ENCODE measurements at regions not wholly inside any gene's neighbourhood (a gene's known extent, or its start where the extent isn't known, plus 50 kb on each side); places are given as distances from the start of the nearest gene placed in this dataset.

DNA sequence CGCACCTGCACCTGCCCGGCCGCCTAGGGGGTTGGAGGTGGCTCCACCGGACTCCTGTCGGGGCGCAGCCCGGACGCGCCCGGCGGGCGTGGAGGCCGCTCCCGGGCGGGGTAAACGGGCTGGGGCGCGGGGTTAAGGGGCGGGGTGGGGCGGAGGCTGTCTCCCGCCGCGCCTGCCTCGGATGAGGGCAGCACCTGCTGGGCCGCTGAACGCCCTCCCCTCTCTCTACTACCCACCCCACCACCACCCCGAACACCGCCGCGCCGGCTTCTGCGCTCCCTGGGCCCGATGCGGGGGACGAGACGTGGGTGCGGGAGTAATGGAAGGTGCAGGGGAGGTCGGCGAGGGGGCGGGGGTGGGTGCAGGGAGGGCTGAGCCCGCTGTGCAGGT, 224.8 kb upstream of the ID2 start:
- H3K4me3 ChIP-seq (ENCODE audit: low read depth, low read length) = no peak overlapping the region
- DNase-seq (ENCODE audit: low read depth) = no peak

DNA sequence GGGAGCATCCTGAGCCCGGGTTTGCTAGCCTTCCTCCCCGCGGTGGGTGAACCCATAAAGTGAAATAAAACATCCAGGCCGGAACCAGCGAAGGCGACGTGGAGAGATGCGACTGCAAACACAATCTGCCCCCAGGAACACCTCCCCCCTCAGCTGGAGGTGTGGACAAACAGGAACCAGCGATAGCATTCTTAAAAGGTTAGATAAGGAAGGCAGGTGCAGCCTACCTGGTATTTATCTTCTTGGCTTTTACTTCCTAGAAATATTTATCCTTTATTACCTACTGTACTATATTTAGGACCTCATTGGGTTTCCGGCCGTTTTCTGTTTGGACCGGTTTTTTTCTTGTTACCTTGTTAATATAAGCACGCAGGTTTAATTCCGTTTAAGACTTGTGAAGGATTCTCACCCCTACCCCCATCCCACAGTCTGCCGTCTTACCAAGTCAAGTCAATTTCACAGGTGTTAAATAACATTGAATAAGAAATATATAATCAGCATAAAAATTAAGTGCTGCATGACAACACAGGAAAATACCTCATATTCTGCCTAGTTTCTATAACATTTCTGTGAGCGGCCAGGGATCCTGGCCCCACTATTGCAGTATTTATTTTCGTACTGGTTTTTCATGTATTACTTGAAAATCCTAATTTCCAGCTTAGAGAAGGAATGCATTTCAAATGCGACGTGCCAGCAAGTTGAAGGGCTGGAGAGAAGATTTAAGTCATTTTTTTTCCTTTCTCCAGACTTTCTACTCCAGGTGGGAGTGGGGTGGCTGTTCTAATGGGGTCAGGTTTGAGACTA, 224.0 kb upstream of the ID2 start:
- no peak for DNase-seq (ENCODE audit: low read depth)
- no peak overlapping the region for H3K4me3 ChIP-seq (ENCODE audit: low read depth, low read length)

DNA sequence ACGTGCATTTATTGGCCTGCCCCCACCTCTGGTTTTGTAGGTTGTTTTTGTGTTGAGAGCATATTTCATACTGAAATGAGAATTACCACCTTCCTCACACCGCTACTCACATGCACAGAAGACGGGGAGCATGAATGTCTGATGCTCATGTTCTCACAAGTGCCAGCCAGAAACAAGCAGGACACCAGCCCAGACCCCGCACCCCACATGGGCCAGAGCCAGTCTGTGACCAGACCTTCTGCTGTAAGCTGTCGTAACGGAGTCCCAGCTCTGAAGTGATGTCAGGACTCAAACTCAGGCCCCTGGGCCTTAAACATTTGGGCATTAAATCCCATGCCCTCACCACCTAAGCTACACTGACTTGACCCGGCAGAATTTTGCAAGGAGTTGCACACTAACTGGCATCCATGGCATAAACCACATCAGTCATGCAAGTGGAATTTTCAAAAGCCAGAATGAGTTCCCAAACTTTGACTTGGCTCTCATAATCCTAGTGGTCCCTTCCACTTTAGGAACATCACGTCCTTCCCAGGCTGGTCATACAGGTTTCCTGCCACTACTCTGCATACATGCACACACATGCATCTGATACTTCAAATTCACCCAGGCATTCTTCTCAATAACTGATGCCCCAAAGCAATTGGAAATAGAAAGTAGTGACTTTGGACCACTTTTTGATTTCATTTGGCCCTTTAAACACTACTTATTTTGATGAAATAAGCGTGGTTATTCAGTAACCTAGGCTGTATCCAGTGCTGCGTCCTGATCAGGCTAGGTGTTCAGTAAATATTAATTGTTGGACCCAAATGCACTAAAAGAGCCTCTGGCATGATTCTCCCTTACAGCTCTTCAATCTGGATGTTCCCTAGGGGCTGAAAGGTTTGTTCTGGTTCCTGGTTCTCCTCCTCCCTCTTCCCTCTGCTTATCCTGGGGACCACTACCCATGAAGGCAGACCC, 223.1 kb upstream of the ID2 start:
- no peak for DNase-seq (ENCODE audit: low read depth)
- H3K4me3 ChIP-seq (ENCODE audit: low read depth, low read length) = no peak overlapping the region

DNA sequence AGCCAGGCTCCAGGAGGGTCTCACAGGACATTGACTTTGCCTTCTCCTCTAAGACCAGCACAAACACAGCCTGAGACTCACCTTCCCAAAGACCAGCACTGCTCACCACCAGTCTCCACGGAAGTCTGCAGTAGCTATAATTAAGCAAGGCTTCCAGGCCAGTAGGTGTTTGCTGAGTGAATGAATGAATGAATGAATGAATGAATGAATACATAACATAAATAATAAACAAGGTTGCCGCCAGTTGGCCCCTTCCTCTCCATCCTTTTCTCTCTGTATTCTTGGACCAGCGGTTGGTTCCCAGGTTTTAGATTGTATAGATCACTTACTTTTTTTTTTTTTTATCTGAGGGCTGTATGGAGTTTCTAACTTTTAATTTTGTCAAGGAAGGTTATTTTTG, 222.4 kb upstream of the ID2 start:
- H3K4me3 ChIP-seq (ENCODE audit: low read depth, low read length) = no peak overlapping the region
- no peak for DNase-seq (ENCODE audit: low read depth)

DNA sequence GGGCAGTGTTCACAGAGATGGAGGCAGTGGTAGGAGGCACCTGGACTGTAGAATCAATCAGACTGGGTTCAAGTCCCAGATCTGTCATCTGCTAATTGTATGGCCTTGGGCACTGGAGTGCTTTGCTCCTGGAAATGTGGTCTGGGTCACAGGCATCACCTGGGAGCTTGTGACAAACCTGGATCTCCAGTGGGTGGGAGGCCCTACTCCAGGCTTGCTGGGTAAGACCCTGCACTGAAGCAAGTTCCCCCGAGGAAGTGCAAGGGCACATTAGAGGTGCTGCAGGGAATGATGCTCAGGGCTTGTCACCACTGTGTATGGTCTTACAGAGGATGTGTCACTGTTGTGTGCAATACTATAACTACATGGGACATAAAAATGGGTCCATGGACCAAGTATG, 220.5 kb upstream of the ID2 start:
- H3K4me3 ChIP-seq (ENCODE audit: low read depth, low read length) = no peak overlapping the region
- DNase-seq (ENCODE audit: low read depth) = no peak

DNA sequence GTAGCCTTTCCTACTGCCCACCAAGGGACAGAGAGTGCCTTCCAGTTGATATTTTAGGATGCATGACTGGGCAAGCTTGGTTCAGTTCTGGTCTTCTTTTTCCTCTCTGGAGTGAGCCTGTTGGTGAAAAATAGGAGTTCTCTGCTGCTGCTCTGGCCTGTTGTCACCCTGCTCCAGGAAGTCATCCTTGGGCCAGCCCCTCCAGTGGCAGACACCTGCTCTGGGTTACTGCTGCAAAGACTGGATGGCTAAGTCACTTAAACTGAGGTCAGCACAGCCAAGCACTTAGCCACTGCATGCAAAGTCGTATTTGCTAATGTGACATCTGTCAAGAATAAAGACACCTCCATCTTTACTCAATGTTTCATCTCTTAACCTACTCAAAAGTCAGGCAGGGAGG, 219.6 kb upstream of the ID2 start:
- DNase-seq (ENCODE audit: low read depth) = no peak
- H3K4me3 ChIP-seq (ENCODE audit: low read depth, low read length) = no peak overlapping the region

DNA sequence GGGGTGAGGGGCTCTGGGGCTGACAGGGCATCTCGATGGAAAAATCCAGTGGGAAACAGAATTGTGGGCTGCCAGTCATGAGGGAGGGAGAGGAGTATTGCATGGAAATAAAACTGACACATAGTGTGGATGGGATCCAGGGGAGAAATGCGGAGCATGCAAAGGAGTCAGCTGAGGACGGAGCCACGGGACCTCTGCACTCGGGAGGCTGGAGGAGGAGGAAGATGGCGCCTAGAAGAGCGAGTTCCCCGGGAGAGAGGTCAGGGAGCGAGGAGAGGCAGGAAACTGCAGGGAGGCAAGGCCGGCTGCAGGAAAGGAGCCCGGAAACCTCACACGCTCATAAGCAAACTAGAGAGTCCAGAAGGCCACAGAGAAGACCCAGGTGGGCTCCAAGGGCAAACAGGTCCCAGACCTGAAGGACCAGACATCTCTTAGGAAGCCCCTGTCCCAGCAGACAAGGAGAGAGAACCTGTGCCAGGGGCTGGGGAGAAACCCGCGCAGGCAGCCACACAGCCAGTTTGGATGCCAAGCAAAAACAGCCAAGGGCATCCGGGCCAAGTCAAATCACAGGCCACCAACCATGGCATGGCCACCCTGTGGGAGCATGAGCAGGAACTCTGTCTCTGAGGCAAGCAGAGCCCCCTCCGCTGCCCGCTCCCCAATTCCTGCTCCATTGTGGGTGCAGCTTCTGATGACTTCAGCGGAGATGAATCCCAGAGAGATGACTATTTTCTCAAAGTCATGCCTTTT, 218.8 kb upstream of the ID2 start:
- no peak overlapping the region for H3K4me3 ChIP-seq (ENCODE audit: low read depth, low read length)
- DNase-seq (ENCODE audit: low read depth) = no peak

DNA sequence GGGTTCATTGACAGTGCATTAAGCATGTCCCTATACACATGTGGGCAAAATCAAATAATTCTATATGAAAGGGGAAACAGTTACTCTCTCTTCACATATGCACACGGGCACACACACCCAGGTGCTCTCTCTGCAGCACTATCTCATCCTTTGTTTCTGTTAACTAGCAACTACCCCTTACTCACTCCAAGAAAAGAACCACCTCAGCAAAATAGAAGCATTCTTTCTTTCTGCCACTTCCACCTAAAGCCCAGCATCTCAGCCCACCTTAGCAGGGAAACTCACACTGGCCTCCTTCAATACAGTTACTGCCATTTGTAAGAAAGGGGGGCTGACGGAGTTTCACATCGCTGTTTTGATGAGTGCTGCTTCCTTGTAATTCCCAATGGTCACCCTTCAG, 216.3 kb upstream of the ID2 start:
- H3K4me3 ChIP-seq (ENCODE audit: low read depth, low read length) = no peak overlapping the region
- DNase-seq (ENCODE audit: low read depth) = no peak

DNA sequence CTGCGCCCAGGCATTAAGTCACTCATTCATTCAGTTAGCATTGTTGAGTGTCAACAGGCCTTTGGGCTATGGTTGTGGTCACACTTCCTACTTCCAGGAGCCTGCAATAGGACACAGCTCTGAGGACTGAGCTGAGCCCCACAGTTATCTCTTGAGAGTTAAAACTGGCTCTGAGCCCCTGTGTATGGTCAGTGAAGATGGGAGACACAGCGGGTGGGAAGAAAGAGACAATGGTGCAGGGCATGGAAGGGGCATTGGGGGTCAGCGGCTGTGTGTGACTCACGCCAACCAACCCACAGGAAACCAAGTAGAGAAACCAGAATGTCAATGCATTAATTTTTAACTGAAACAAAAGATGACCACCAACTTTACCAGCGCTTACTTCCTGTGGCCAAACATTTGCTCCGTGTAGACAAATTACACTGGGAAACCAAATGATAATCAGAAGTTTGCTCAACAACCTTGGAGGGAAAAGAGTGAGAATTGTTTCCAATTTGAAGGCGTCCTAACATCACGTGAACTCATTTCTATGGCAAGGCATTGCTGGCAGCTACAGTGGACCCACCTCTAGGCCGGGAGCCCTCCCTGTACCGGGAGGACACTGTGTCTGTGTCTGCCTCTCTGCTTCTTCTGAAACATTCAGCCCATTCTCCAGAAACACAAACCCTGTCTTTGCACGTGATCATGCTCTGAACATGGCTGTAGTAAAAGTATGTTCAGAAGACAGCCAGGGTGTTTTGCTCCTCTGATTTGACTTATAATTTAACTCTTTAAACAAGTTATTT, 212.0 kb upstream of the ID2 start:
- H3K4me3 ChIP-seq (ENCODE audit: low read depth, low read length) = no peak overlapping the region
- no peak for DNase-seq (ENCODE audit: low read depth)

DNA sequence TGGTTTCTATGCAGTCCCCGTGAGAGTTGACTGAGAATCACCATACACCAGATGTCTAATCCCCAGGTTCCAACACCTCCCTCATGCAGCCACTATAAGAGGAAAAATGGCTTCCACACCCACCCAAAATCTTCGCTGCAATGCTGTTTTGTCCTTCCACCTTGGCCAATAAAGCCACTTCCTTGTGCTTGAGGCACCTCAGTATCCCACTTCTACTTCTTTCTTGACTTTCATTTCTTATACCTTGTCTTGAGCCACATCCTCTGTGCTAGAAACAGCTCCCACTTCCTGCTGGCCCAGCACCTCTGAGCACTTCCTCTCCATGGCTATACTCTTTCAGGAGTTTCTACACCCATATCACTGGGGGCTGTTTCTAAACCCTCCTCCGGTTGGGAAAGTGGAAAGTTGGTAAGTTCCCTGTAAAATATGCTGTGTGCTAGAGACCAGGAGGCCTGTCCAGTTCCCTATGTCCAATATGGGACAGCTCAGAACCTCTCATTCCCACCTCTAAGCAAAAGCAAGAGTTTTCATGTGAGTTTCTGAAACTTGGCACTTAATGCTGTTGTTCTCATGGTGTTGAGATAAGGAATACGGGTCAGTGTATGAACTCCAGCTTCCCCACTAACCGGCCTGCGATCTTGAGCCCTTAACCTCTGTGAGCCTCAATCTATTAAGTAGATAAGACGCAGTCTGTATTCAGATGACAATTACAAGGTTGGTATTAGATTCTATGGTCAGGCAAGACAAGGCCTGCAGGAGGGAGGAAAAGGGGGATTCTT, 209.1 kb upstream of the ID2 start:
- H3K4me3 ChIP-seq (ENCODE audit: low read depth, low read length) = no peak overlapping the region

DNA sequence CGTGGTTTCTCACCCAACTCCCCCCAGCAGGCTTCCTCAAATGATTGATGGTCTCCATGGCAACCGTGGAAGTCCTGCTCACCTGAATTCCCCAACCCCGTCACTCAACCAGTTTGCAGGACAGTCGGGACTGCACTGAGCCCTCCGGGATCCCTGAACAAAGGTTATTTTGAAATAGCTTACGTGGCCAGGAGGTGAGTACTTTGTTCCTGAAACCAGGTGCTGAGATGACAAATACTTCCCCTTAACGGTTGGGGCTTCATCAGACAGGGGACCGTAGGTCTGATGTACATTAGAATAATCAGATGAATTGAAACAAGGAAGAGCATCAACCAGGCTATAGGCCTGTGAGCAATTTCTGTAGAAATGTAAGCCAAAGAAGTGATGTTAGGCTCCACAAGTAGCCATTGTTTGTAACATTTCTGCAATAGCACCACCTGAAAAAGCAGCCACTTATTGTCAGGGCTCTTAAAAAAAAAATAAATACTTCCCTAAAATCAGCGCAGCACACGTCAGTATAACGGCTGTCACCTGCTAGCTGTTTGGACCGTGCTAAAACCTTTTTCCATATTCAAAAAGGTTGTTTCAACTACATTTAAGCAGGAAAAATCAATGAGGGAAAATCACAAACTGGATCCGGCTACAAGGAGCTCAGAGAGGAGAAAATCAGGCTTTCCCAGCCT, 206.4 kb upstream of the ID2 start:
- H3K4me3 ChIP-seq (ENCODE audit: low read depth, low read length) = no peak overlapping the region
- no peak for DNase-seq (ENCODE audit: low read depth)

More for the DNA sequence above, 209.1 kb upstream of the ID2 start:
- DNase-seq (ENCODE audit: low read depth) = no peak

DNA sequence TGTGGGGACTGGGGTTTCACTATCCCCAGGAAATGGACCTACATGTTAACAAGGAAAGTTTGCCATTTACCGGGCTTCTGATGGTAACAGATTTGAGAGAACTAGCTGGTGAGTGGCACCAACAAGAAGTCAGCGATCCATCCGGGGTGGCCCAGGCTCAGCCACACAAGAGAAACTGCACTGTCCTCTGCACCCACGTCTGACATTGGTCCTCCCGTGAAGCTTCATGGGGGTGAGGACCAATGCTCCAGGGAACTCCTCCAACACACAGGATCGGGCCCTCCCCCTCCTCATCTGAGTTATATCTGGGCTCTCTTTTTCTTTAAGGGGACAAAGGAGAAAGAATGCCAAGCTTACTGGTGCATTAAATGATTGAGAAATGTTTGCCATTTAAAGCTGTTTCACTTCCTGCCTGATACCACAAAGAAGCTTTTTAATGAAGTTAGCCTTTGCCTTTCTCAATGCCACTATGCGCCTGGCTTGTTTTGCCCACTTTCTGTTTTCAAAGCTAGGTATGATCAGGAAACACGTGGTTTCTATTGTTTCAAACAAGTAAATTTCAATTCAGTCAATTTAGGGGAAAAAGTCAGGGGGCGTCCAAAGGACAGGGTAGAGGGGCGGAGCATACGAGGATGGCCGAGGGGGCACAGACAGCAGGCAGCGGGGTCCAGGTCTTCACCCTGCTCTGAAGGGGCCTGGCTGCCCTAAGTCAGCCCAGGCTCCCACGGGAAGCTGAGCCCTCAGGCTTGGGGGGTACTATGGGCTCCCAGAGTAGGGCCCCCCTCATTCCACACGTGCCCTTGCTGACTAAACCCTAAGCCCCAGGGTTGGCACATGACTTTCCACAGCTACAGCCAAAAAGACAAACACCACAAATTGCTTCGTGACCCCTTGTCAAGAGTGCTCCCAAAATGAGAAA, 204.0 kb upstream of the ID2 start:
- no peak for DNase-seq (ENCODE audit: low read depth)
- no peak overlapping the region for H3K4me3 ChIP-seq (ENCODE audit: low read depth, low read length)

DNA sequence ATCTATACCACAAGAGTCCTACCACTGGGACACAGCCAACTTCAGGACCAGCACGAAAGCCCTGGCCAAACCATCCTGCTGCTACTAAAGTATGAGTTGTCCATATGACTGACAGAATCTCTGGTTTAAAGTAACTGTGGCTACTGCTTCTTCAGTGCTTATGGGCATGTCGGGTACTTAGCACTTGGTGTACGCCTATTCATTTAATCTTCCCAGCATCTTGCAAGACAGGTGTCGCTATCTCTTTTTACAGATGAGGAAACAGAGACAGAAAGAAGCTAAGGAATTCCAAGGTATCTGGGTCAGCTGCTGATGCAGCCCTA, 203.4 kb upstream of the ID2 start:
- no peak for DNase-seq (ENCODE audit: low read depth)
- H3K4me3 ChIP-seq (ENCODE audit: low read depth, low read length) = no peak overlapping the region

DNA sequence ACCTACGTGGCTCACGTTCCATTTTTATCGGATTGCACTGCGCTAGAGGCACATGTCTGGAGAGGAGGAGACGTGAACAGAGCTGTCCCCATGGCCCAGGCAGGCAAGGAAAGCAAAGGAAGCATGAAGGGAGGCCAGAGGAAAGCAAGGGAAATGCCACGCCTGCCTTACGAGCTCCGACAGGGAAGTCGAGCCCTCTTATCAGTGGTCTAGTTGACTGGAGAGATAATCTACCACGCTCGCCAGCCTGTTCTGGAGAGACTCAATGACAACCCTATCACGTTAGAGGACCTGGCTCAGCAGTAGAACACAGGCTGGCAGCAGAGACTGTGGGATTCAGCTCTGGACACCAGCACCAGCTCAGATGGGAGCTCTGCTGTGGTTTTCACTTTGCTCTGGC, 202.6 kb upstream of the ID2 start:
- H3K4me3 ChIP-seq (ENCODE audit: low read depth, low read length) = no peak overlapping the region
- no peak for DNase-seq (ENCODE audit: low read depth)

DNA sequence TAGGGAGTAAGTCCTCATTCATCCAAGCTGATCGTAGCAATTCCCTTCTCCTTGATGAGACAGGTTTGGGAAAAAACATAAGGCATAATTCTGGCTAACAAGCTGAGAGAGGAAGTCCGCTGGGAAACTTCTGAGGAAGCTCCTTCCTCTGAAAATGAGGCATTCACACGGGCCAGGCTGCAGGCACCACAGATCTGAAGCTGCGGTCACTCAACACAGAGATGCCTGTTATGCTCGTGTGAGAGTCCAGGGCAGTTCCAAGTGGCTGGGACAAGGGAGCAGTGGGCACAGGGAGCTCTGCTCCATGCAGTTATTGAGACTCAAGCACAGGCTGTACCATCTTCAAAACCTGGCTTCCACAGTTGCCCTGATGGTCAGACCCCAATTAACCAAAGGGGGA, 200.9 kb upstream of the ID2 start:
- DNase-seq (ENCODE audit: low read depth) = no peak
- no peak overlapping the region for H3K4me3 ChIP-seq (ENCODE audit: low read depth, low read length)

DNA sequence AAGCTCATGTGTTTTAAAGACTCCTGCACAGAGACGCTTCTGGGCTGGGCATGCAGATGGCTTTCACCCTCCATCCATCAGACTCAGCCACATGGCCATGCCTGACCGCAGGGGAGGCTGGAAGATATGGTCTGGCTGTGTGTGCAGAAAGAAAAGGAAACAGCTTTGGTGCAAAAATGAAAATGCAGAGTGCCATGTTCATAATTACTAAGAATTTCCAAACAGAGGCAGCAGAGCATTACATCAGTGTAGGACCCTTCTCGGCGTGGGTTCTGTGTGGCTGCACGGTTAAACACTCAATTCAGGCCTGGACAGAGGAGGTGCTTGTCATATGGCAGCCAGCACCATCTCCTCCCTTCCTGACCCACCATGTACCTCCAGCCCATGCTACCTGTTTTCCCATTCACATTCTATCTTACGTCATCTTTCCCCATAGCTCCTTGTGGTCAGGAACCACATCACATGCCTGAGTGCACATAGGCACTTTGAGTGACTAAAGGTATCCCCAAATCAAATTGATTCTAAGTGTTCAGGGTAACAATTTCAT, 200.3 kb upstream of the ID2 start:
- H3K4me3 ChIP-seq (ENCODE audit: low read depth, low read length) = no peak overlapping the region

DNA sequence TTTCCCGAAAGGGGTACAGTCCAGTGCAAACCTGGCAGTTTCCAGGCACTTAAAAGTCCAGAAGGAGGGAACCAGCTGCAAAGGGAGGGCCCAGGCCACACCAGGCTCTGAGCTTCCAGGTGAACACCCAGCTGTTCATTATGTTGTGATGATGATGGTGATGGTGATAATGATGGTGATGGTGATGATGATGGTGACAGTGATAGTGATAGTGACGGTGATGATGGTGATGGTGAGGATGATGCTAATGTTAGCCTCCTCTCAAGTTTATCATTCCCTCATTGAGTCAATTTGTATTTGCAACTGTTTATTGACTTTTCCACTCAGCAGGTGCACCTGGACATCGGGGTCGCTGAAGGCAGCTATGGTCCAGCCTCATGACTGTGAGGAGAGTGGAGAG, 199.4 kb upstream of the ID2 start:
- H3K4me3 ChIP-seq (ENCODE audit: low read depth, low read length) = no peak overlapping the region
- no peak for DNase-seq (ENCODE audit: low read depth)

More for the DNA sequence above, 200.3 kb upstream of the ID2 start:
- DNase-seq (ENCODE audit: low read depth) = no peak

All from skeletal muscle cell (primary cell).